ENCODE measurements at regions not wholly inside any gene's neighbourhood (a gene's known extent, or its start where the extent isn't known, plus 50 kb on each side); places are given as distances from the start of the nearest gene placed in this dataset.

DNA sequence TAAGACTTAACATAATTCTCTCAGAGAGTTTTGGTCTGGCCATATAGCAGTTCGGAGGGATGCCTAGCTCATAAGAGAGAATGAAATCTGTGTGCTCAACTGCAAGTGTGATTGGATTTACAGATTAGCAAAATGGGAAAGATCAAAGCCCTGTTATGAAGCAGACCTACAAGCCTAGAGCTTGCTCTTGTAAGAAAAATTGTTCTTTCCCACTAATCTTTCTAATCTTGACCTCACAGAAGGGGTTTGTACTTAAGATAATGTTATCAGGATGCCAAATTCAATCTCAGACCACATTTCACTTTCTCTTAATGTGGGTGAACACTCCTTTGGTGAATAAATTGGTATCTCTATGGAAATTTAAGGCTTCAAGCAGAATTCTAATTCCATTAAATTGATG, 267.2 kb downstream of the RAB38 start:
- ATAC-seq (no peak), DNase-seq (ENCODE audit: low read depth, low spot score) (no peak)
- H3K27me3 ChIP-seq (ENCODE audit: insufficient read depth, low read length) = peaks cover 16% of the 10 kb centered on the region
- H3K4me2 ChIP-seq (ENCODE audit: low read length) = no peak overlapping the region
- no TSS peak for BruUV-seq (replicated peaks)
- no peaks in the 10 kb centered on the region for H3K9me2 ChIP-seq (ENCODE audit: insufficient read depth)
- CTCF ChIA-PET = no interaction called here
- TF ChIP-seq JUND (IDR thresholded peaks at IDR 0.05) (no peak), YY1 (IDR thresholded peaks at IDR 0.05; ENCODE audit: extremely low read depth, insufficient replicate concordance, low read depth, low read length) (no peak), ELF1 (IDR thresholded peaks at IDR 0.05; ENCODE audit: borderline replicate concordance, low read depth) (no peak), EZH2 (IDR thresholded peaks at IDR 0.05) (no peak), POLR2A (IDR thresholded peaks at IDR 0.05; ENCODE audit: borderline replicate concordance, extremely low read depth, insufficient read depth, insufficient read length) (no peak), SIN3A (IDR thresholded peaks at IDR 0.05; ENCODE audit: low read depth) (no peak), ZFX (IDR thresholded peaks at IDR 0.05) (no peak), SP1 (IDR thresholded peaks at IDR 0.05; ENCODE audit: low read depth) (no peak), CTCF (IDR thresholded peaks at IDR 0.05 in 2 of 3, conservative IDR thresholded peaks at IDR 0.05 in 1 of 3; ENCODE audit: borderline replicate concordance in 1 of 3, insufficient read depth in 1 of 3, low read depth in 2 of 3, low read length in 2 of 3) (no peak), TCF7L2 (IDR thresholded peaks at IDR 0.05; ENCODE audit: borderline replicate concordance, extremely low read depth, insufficient read depth, insufficient read length) (no peak)
- TF ChIP-seq, protein P1, sequence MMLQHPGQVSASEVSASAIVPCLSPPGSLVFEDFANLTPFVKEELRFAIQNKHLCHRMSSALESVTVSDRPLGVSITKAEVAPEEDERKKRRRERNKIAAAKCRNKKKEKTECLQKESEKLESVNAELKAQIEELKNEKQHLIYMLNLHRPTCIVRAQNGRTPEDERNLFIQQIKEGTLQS (IDR thresholded peaks at IDR 0.05) = no peak
- no peak overlapping the region for H3K27ac ChIP-seq (ENCODE audit: low read depth, low read length)
- no peak overlapping the region for H2AFZ ChIP-seq (ENCODE audit: low read depth, low read length, poor library complexity, severe bottlenecking)
- H3K4me3 ChIP-seq (replicated peaks in 1 of 2; ENCODE audit: low read depth in 1 of 2, low read length in 2 of 2) = no peak overlapping the region
- H3K36me3 ChIP-seq (ENCODE audit: control insufficient read depth in 1 of 2, insufficient read depth in 2 of 2, low read length in 2 of 2) = no peaks in the 10 kb centered on the region
- intact Hi-C loops (cut with micrococcal nuclease) = no loop called here
- H3K79me2 ChIP-seq (ENCODE audit: insufficient read depth, low read length) = no peaks in the 10 kb centered on the region
- POLR2A ChIA-PET = no interaction called here
- no peaks in the 10 kb centered on the region for H3K4me1 ChIP-seq (ENCODE audit: control insufficient read depth in 1 of 2, insufficient read depth in 2 of 2, low read length in 2 of 2)
- no peaks in the 10 kb centered on the region for H3K9me3 ChIP-seq (ENCODE audit: control insufficient read depth in 1 of 2, insufficient read depth in 1 of 2, low read depth in 1 of 2, low read length in 2 of 2)
- RAD21 ChIA-PET (ENCODE audit: low non-redundant PET in 1 of 2, low total read pairs in 2 of 2, uncharacterized antibody in 2 of 2, unreplicated experiment in 2 of 2) = no interaction called here
- no peak overlapping the region for H3K9ac ChIP-seq (ENCODE audit: low read length)
- H4K20me1 ChIP-seq (ENCODE audit: insufficient read depth) = no peaks in the 10 kb centered on the region

Measured in HCT116 (cell line).